HepG2 (cell line): ENCODE measurements at regions not wholly inside any gene's neighbourhood (a gene's known extent, or its start where the extent isn't known, plus 50 kb on each side); places are given as distances from the start of the nearest gene placed in this dataset.

Experiments used
- ATAC-seq: fragments of 200-7000 bp; cut with Tn5 transposase; 3 replicates; pipeline ENCODE4 v1.9.1; 2020; ENCODE audit warnings: mild to moderate bottlenecking, moderate library complexity
- BruUV-seq: library from RNA; stranded (reverse); fragments of 400-500 nt; replicated peaks from 2 replicates; lab custom pipeline; 2021; lab: Mats Ljungman, UMichigan
- CTCF ChIA-PET: fragments of 300-600 bp; formaldehyde crosslinking; extraction: SDS; loops from one replicate; lab custom pipeline; 2021; ENCODE audit warnings: low total read pairs, inconsistent platforms, low intra/inter-chr PET ratio; lab: Yijun Ruan, JAX
- POLR2A ChIA-PET: fragments of 350-600 bp; sonication (Branson Sonifier 250); formaldehyde crosslinking; loops from one replicate; lab custom pipeline; 2020; ENCODE audit warnings: antibody characterized with exemption, inconsistent platforms; lab: Yijun Ruan, JAX
- DNase-seq: peaks from one replicate; pipeline ENCODE4 v3.0.0-alpha.2; 2015; ENCODE audit warnings: low spot score
- FAIRE-seq: peaks from 3 replicates; lab custom pipeline; 2011; peaks lifted over from hg19 to GRCh38; lab: Jason Lieb, UNC
- H2AFZ ChIP-seq: one replicate; pipeline ENCODE4 v1.6.1; 2011; ENCODE audit warnings: low read length, inconsistent platforms
- H3K27ac ChIP-seq: fragments of 300-600 bp; 3 replicates; pipeline ENCODE4 v1.8.0; 2011; ENCODE audit warnings: mixed run types, mild to moderate bottlenecking, mixed read lengths, low read length, inconsistent platforms; ENCODE audit not compliant: insufficient read depth; ENCODE audit errors: extremely low read length
- H3K27me3 ChIP-seq, 2 experiments: fragments of 200-600 bp in 1 of 2; 2 replicates in 1 of 2; 3 replicates in 1 of 2; pipeline versions ENCODE4 v1.6.0 to v1.8.0; 2011; ENCODE audit warnings: low read length in 2 of 2, mild to moderate bottlenecking in 2 of 2, moderate library complexity in 2 of 2, inconsistent platforms in 1 of 2; ENCODE audit not compliant: insufficient read depth in 2 of 2, control insufficient read depth in 1 of 2
- H3K36me3 ChIP-seq, 2 experiments: fragments of 200-600 bp in 1 of 2; replicated peaks in 1 of 2; 2 replicates in 1 of 2; 3 replicates in 1 of 2; pipeline versions ENCODE4 v1.5.1 to v1.8.0; 2011; ENCODE audit warnings: low read length in 2 of 2, inconsistent platforms in 1 of 2; ENCODE audit not compliant: insufficient read depth in 2 of 2, control insufficient read depth in 1 of 2
- H3K4me1 ChIP-seq: 2 replicates; pipeline ENCODE4 v1.5.1; 2012; ENCODE audit warnings: low read length, inconsistent platforms; ENCODE audit not compliant: insufficient read depth
- H3K4me2 ChIP-seq: 2 replicates; pipeline ENCODE4 v1.6.0; 2011; ENCODE audit warnings: low read depth, low read length, inconsistent platforms
- H3K4me3 ChIP-seq, 3 experiments: fragments of 200-600 bp in 1 of 3; sonication (generic), shearing (Covaris generic) in 1 of 3; replicated peaks in 1 of 3; 2 replicates each; pipeline ENCODE4 v1.5.1; 2011 to 2016; ENCODE audit warnings: low read length in 3 of 3, inconsistent platforms in 2 of 3, low read depth in 2 of 3, mild to moderate bottlenecking in 2 of 3, control low read depth in 1 of 3, mixed read lengths in 1 of 3; ENCODE audit not compliant: insufficient read depth in 1 of 3
- H3K79me2 ChIP-seq: one replicate; pipeline ENCODE4 v1.6.1; 2011; ENCODE audit warnings: low read length, inconsistent platforms; ENCODE audit not compliant: insufficient read depth
- H3K9ac ChIP-seq: 2 replicates; pipeline ENCODE4 v1.6.0; 2011; ENCODE audit warnings: mild to moderate bottlenecking, low read depth, low read length, inconsistent platforms; ENCODE audit not compliant: insufficient read depth
- H3K9me3 ChIP-seq: 2 replicates; pipeline ENCODE4 v1.5.1; 2012; ENCODE audit warnings: mild to moderate bottlenecking, low read length
- H4K20me1 ChIP-seq: 2 replicates; pipeline ENCODE4 v1.6.0; 2011; ENCODE audit warnings: inconsistent platforms, mild to moderate bottlenecking, low read length, moderate library complexity; ENCODE audit not compliant: insufficient read depth
- HOXA3 ChIP-seq: sonication (generic); formaldehyde crosslinking; IDR thresholded peaks from 2 replicates; pipeline ENCODE4 v1.5.0; 2020; ENCODE audit warnings: missing genetic modification reagents
- KDM5B ChIP-seq: sonication (generic); formaldehyde crosslinking; IDR thresholded peaks from 2 replicates; pipeline ENCODE4 v1.4.0; 2020; ENCODE audit warnings: missing genetic modification reagents, mild to moderate bottlenecking, borderline replicate concordance
- SPEN ChIP-seq: sonication (generic); formaldehyde crosslinking; IDR thresholded peaks from 2 replicates; pipeline ENCODE4 v1.5.1; 2020; ENCODE audit warnings: low read depth, mild to moderate bottlenecking, missing genetic modification reagents
- STAT5B ChIP-seq: sonication (generic); formaldehyde crosslinking; IDR thresholded peaks from 2 replicates; pipeline ENCODE4 v1.4.0; 2020; ENCODE audit warnings: missing genetic modification reagents
- XRCC5 ChIP-seq: fragments of 200-400 bp; formaldehyde crosslinking; optimal IDR thresholded peaks from 2 replicates; pipeline ENCODE3; 2017; ENCODE audit warnings: mild to moderate bottlenecking, low read length
- ZKSCAN8 ChIP-seq: IDR thresholded peaks from 2 replicates; pipeline ENCODE4 v1.6.1; 2016; ENCODE audit warnings: borderline replicate concordance, missing genetic modification reagents, missing compliant biosample characterization
- ZNF121 ChIP-seq: sonication (generic); formaldehyde crosslinking; IDR thresholded peaks from 2 replicates; pipeline ENCODE4 v1.5.0; 2020; ENCODE audit warnings: mild to moderate bottlenecking, missing genetic modification reagents
- ZNF138 ChIP-seq: sonication (generic); formaldehyde crosslinking; IDR thresholded peaks from 2 replicates; pipeline ENCODE4 v1.5.0; 2020; ENCODE audit warnings: mild to moderate bottlenecking, low read depth, missing genetic modification reagents
- ZNF598 ChIP-seq: sonication (generic); formaldehyde crosslinking; IDR thresholded peaks from 2 replicates; pipeline ENCODE4 v1.5.1; 2020; ENCODE audit warnings: mild to moderate bottlenecking, missing genetic modification reagents, borderline replicate concordance
- ZNF652 ChIP-seq: IDR thresholded peaks from 2 replicates; pipeline ENCODE4 v1.6.1; 2016; ENCODE audit warnings: low read depth, borderline replicate concordance
- ZNF720 ChIP-seq: sonication (generic); formaldehyde crosslinking; IDR thresholded peaks from 2 replicates; pipeline ENCODE4 v1.4.0; 2020; ENCODE audit warnings: missing genetic modification reagents
- ZSCAN21 ChIP-seq: sonication (generic); formaldehyde crosslinking; IDR thresholded peaks from 2 replicates; pipeline ENCODE4 v1.8.0; 2022; ENCODE audit warnings: mild to moderate bottlenecking, missing genetic modification reagents, moderate library complexity, borderline replicate concordance
- whole genome bisulfite sequencing: methylation state at CpG from one replicate; pipeline ENCODE4 v1.1.6; 2017; ENCODE audit warnings: low lambda C conversion rate; 5-methylcytosine and 5-hydroxymethylcytosine counted together
- in situ Hi-C: cut with HindIII; loops from 2 replicates; pipeline ENCODE4 v1.10.0; 2017; ENCODE audit warnings: low pct_unique_long_range_greater_than_20kb; ENCODE audit not compliant: extremely low pct_ligation_motif_present
- intact Hi-C: fragments of 100-400 bp; cut with micrococcal nuclease; formaldehyde crosslinking; loops from one replicate; pipeline ENCODE4 v1.10.0; 2022; ENCODE audit not compliant: unreplicated experiment
- TF ChIP-seq, protein P1 (sequence below): sonication (generic); formaldehyde crosslinking; IDR thresholded peaks from 2 replicates; pipeline ENCODE4 v1.4.0; 2020; ENCODE audit warnings: missing genetic modification reagents, borderline replicate concordance
- TF ChIP-seq, protein P2 (sequence below): sonication (generic); formaldehyde crosslinking; IDR thresholded peaks from 2 replicates; pipeline ENCODE4 v1.4.0; 2020; ENCODE audit warnings: missing genetic modification reagents
- TF ChIP-seq, protein P3 (sequence below): sonication (generic); formaldehyde crosslinking; IDR thresholded peaks from 2 replicates; pipeline ENCODE4 v1.8.0; 2022; ENCODE audit warnings: missing genetic modification reagents, mild to moderate bottlenecking, borderline replicate concordance
- TF ChIP-seq, protein P4 (sequence below), 2 experiments: sonication (generic) in 1 of 2; formaldehyde crosslinking in 1 of 2; IDR thresholded peaks; 2 replicates each; pipeline versions ENCODE4 v1.5.1 to v1.6.1; 2011 to 2020; ENCODE audit warnings: borderline replicate concordance in 1 of 2, low read depth in 1 of 2, low read length in 1 of 2, mild to moderate bottlenecking in 1 of 2, missing genetic modification reagents in 1 of 2, moderate library complexity in 1 of 2

- TF ChIP-seq ZNF121 (CRISPR knock-in tag) (no peak), ZKSCAN8 (CRISPR knock-in tag) (no peak), ZNF598 (CRISPR knock-in tag) (no peak)
- TF ChIP-seq, protein P1, sequence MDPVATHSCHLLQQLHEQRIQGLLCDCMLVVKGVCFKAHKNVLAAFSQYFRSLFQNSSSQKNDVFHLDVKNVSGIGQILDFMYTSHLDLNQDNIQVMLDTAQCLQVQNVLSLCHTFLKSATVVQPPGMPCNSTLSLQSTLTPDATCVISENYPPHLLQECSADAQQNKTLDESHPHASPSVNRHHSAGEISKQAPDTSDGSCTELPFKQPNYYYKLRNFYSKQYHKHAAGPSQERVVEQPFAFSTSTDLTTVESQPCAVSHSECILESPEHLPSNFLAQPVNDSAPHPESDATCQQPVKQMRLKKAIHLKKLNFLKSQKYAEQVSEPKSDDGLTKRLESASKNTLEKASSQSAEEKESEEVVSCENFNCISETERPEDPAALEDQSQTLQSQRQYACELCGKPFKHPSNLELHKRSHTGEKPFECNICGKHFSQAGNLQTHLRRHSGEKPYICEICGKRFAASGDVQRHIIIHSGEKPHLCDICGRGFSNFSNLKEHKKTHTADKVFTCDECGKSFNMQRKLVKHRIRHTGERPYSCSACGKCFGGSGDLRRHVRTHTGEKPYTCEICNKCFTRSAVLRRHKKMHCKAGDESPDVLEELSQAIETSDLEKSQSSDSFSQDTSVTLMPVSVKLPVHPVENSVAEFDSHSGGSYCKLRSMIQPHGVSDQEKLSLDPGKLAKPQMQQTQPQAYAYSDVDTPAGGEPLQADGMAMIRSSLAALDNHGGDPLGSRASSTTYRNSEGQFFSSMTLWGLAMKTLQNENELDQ (CRISPR knock-in tag), result no peak
- TF ChIP-seq, protein P2, sequence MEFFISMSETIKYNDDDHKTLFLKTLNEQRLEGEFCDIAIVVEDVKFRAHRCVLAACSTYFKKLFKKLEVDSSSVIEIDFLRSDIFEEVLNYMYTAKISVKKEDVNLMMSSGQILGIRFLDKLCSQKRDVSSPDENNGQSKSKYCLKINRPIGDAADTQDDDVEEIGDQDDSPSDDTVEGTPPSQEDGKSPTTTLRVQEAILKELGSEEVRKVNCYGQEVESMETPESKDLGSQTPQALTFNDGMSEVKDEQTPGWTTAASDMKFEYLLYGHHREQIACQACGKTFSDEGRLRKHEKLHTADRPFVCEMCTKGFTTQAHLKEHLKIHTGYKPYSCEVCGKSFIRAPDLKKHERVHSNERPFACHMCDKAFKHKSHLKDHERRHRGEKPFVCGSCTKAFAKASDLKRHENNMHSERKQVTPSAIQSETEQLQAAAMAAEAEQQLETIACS (CRISPR knock-in tag), result no peak
Measured at GRCh38 chr1:38708701-38709258, 150.8 kb downstream of the RRAGC start (continued).

GRCh38 chr1:38701088-38701487 lies 158.5 kb downstream of the RRAGC start:
- ATAC-seq (no peak), DNase-seq (no peak), FAIRE-seq (no peak)
- H3K4me3 ChIP-seq, result no peak overlapping the region
- peaks cover under 1% of the 10 kb centered on the region; the same call in 1 of the 2 replicates for H3K9me3 ChIP-seq
- BruUV-seq, result no TSS peak
- H3K27me3 ChIP-seq, result no peaks in the 10 kb centered on the region
- WGBS, result 26% methylated on average over 3 of the region's 8 CpGs
- intact Hi-C loops (no loop called here), in situ Hi-C loops (no loop called here)
- no peak overlapping the region for H3K4me2 ChIP-seq
- no peaks in the 10 kb centered on the region for H3K36me3 ChIP-seq
- H3K4me1 ChIP-seq, result no peaks in the 10 kb centered on the region
- H2AFZ ChIP-seq, result no peak overlapping the region
- CTCF ChIA-PET, result no interaction called here
- H3K9ac ChIP-seq, result no peak overlapping the region
- H3K79me2 ChIP-seq, result no peaks in the 10 kb centered on the region
- no peak overlapping the region for H3K27ac ChIP-seq
- H4K20me1 ChIP-seq, result no peaks in the 10 kb centered on the region
- POLR2A ChIA-PET, result no interaction called here
- no peak for TF ChIP-seq KDM5B
- TF ChIP-seq ZNF720 (CRISPR knock-in tag), result no peak
- TF ChIP-seq XRCC5, result no peak
- TF ChIP-seq, protein P3, sequence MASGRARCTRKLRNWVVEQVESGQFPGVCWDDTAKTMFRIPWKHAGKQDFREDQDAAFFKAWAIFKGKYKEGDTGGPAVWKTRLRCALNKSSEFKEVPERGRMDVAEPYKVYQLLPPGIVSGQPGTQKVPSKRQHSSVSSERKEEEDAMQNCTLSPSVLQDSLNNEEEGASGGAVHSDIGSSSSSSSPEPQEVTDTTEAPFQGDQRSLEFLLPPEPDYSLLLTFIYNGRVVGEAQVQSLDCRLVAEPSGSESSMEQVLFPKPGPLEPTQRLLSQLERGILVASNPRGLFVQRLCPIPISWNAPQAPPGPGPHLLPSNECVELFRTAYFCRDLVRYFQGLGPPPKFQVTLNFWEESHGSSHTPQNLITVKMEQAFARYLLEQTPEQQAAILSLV (CRISPR knock-in tag), result no peak
- no peak for TF ChIP-seq ZSCAN21 (CRISPR knock-in tag)
- no peak for TF ChIP-seq ZNF138 (CRISPR knock-in tag)
- TF ChIP-seq, protein P4, sequence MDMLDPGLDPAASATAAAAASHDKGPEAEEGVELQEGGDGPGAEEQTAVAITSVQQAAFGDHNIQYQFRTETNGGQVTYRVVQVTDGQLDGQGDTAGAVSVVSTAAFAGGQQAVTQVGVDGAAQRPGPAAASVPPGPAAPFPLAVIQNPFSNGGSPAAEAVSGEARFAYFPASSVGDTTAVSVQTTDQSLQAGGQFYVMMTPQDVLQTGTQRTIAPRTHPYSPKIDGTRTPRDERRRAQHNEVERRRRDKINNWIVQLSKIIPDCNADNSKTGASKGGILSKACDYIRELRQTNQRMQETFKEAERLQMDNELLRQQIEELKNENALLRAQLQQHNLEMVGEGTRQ (IDR thresholded peaks at IDR 0.05; ENCODE audit: low read depth, low read length), result no peak
- TF ChIP-seq, protein P4 (CRISPR knock-in tag; IDR thresholded peaks at IDR 0.05; ENCODE audit: borderline replicate concordance), result no peak
- TF ChIP-seq ZNF652, result no peak
- no peak for TF ChIP-seq SPEN (CRISPR knock-in tag)
- TF ChIP-seq STAT5B (CRISPR knock-in tag), result no peak
- no peak for TF ChIP-seq HOXA3 (CRISPR knock-in tag)
